Hematopoietic multipotent progenitor cell (in vitro differentiated cells): ENCODE measurements at regions not wholly inside any gene's neighbourhood (a gene's known extent, or its start where the extent isn't known, plus 50 kb on each side); places are given as distances from the start of the nearest gene placed in this dataset.

Source experiments
- DNase-seq, 3 donors: peaks; one replicate each; pipeline ENCODE4 v3.0.0-alpha.2; 2011 to 2015; ENCODE audit warnings: low read depth in 2 of 3, low spot score in 2 of 3

DNA sequence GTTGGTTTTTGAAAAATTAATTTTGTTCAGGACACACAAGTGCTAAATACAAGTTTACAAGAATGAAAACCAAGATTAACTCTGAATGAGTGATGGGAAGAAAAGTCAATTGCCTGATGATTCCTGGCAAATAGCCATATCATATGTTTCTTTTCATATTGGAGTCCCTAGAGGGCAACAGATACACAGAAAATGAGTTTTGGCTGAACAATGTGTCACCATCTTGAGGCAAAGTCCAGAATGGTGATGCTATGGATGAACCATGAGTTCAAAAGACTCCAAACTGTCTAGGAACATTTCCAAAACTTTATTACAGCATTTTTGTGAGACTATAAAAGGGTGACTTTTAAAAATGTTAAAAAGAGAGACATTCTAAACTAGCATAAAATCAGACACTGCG lies 382.9 kb downstream of the TMEM161B start:
- DNase-seq: no peak

DNA sequence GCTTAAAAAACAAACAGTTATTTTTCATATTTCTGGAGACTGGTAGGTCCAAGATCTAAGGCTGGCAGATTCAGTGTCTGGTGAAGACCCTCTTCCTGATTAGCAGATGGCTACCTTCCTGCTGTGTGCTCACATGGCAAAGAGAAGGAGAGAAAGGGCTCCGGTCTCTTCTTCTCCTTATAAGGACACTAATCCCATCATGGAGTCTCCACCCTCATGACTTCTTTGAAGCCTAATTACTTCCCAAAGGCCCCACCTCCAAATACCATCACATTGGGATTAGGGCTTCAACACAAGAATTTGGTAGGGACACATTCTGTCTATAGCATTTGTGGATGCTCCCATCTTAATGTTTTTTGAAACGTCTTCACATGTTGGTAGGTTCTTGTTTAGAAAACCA lies 391.1 kb downstream of the TMEM161B start:
- DNase-seq: no peak

DNA sequence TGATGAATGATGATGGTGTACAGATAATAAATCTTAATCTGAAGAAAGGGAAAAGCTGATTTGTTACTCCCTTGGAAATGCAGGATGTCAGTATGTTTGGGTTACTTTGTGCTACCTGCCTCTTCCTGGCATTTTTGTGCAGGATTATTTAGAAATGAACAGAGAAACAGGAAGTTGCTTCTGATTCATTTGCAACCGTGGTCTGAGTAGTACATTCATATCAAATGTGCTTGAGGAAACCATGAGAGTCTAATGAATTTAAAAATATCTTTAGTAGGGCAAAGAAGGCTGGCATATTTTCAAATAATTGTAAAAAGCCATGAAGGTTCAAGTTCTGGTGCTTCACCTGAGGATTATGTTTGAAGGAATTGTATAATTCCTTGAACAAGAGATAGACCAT lies 391.6 kb downstream of the TMEM161B start:
- DNase-seq: no peak

DNA sequence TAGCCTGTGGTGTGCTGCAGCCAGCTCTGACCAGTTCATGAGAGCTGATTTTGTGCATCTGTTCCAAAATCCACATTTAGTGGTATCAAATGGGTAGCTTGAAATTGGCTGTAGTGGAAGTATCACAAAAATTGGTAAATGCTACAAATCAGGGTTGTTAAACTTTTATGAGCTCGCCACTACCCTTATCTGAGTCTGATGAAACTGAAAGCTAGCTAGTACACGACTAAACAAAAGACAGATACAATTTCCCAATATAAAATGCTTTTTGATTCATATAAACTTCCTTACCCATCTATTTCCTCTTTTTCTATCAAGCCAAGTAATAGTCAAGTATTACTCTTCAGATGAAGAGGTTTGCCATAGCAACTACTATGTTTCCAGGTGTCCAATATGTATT lies 392.0 kb downstream of the TMEM161B start:
- DNase-seq: no peak

DNA sequence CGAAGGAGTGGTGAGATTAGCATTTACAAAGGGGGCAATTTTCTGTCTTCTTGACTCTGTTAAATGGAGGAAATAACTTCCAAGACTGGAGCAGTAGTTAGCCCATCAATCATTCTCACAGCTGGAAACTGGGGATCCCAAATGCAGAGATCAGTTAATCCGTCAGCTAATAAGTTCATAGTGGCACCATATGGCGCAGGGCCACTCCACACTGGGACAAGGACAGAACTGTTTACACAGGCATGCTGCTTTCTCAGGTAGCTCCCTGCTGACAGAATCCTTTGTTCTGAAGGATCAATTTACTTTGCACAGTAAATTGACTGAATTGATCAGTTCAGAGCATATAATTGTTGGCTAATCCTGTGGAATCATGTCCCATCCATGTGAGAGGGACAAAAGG lies 395.7 kb downstream of the TMEM161B start:
- no peak for DNase-seq

DNA sequence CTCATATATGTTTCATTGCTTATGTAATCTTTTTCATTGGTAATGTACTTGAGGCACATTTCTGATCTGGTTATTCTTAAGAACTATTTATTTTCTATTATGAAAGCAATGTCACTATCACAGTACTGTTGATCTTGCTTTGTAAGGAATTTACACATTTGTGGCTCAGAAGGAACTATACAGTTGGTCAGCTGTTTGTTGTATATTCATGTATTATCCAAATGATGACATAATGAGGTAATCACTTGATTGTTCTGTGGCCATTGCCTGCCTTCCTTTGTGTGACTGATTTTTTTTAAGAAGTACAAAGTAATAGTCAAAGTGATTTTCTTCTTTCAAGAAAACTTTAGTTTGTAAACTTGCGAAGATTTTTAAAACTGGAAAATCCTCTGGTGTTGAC lies 399.9 kb downstream of the TMEM161B start:
- no peak for DNase-seq

DNA sequence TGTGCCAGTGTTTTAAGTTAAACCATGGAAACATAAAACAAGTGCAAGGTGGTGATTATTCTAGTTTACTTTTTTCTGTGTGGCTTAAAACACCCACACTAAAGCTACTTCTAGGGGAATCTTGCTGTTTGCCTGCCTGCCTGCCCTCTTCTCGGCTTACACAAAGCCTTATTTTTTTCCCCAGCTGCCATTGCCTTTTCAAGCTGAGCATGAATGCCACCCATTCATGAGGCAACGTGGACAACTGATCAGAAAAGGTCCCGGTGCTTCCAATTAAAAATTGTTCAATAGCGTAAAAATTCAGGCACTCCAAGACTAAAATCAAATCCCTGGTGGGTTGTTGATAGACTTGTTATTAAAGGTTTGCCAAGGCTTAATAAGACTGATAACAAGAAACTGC lies 401.4 kb downstream of the TMEM161B start:
- DNase-seq: no peak

DNA sequence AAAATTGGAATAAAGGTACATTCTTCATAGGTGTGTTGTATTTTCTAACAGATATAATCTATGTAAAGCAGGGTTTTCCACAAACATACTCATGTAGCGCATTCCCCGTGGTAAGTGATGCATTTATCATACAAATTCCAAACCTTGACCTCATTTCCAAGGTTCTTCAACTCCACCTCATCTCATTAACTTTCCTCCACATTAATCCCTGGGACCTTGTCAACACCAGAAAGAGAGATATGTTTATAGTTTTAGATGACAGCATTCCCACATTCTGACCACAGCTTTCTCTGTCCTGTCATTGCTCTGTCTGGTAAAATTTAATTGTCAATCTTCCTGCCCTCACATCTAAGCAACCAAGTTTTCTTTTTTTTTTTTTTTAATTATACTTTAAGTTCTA lies 415.1 kb downstream of the TMEM161B start:
- DNase-seq: no peak

DNA sequence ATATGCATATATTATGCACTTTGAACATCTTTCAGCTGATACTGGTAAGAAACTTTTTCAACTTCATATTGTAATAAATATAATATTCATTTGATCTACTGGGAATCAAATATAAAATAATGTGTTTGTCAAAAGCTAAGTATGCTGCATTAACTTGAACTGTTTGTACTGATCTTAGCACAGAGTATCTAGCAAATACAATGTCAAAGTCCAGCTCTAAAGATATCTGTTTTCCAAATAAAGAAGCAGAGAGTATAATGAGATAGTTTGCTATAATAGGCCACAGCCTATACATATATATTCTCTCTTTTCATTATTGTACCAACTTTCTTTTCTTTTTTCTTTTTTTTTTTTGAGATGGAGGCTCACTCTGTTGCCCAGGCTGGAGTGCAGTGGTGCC lies 417.0 kb downstream of the TMEM161B start:
- no peak for DNase-seq

DNA sequence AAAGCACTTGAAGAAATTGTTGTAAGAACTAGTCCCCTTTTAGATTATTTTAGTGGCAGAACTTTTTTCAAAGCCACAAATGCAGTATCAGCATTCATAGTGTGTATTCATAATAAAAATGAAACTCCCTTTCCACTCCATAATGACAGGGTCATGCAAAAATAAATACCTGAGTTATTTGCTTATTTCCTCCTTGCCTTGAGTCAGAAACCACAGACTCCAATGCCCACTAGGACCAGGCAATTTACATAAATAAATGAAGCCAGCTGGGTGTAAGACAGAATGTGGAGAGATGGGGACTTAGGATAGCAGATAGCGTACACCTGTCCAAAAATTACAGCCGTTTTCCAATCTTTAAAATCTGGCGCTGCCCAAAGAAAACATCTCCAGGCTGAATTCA lies 417.8 kb downstream of the TMEM161B start:
- DNase-seq: no peak

DNA sequence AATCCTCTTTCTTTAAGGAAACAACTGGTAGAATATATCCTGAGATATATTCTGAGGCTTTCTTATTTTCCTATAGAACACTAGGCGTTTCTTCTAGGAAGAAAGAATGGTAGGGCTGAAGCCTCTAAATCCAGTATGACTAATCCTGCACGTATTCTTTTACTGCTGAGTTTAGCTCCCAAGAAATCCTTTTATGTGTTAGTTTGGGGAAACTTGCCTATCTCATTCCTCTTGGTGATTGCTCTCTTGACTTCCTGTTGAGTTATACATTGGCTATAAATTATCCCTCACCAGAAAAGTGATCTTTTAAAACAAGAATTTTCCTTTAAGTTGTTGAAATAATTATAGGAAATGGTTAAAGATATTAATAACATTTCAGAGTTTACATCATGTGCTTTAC lies 422.9 kb downstream of the TMEM161B start:
- no peak for DNase-seq

DNA sequence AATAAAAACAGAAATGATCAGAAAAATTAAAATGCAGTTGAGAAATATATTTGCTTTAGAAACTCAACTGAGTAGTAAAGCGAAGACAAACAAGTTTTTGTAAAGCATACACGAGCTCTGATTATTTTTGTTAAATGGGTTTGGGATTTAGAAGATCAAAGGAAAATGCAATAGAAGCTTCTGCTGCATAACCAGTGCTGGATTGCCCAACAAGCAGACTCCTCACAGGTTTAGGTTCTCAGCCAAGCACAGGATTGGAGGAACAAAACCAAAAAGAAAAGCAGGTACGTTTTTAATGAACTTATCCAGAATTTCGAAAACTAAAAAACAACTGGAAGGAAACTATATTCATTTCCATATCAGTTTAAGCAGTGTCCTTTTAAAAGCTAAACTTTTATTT lies 423.8 kb downstream of the TMEM161B start:
- no peak for DNase-seq

DNA sequence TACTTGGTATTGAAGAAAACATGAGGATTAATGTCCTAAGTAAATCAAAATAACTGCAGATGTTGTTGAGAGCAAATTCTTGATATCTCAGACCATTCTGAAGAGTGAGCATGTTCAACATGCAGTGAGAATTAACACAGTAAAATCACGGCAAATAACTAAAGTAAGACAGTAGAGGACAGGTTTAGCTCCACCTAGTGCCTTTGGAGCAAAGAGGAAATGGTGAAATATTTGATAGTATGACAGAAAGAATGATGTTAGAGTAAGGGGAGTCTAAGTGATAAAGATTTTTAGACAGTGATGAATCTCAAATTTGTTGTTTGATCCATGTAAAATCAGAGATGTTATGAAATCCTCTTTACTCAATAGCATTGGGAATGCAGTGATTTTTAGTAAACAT lies 424.2 kb downstream of the TMEM161B start:
- no peak for DNase-seq

DNA sequence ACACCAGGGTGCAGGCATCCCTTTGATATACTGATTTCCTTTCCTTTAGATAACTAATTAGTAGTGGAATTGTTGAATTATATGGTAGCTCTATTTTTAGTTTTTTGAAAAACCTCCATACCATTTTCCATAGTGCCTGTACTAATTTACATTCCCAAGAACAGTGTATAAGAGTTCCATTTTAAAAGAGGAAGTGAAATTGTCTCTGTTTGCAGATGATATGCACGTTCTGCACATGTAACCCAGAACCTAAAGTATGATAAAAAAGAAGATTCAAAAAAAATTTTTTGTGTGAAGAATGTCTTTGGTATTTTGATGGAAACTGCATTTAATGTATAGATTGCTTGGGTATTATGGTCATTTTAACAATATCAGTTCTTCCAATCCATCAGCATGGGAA lies 424.0 kb upstream of the CCNH start:
- DNase-seq: no peak

DNA sequence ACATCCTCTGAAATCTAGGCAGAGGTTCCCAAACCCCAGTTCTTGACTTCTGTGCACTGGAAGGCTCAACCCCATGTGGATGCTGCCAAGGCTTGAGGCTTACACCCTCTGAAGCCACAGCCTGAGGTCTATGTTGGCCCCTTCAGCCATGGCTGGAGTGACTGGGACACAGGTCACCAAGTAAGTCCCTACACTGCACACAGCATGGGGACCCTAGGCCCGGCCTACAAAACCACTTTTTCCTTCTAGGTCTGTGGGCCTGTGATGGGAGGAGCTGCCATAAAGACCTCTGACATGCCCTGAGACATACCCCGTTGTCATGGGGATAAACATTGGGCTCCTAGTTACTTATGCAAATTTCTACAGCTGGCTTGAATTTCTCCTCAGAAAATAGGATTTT lies 418.8 kb upstream of the CCNH start:
- no peak for DNase-seq

DNA sequence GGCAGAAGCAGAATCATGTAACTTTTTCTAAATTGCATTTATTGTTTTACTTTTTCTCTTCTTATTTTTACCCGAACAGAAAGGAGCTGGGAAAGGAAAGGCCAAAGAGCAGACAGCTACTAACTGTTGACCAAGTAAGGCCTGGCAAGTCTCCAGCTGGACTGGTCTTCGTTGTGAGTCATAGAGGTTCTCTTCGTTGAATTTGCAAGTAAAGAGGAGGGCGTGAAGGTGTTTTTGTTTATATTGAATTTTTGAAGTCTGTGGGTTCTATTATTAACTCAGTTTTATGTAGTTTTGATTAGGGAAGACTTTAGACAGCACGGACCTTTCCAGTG lies 416.5 kb upstream of the CCNH start:
- no peak for DNase-seq

DNA sequence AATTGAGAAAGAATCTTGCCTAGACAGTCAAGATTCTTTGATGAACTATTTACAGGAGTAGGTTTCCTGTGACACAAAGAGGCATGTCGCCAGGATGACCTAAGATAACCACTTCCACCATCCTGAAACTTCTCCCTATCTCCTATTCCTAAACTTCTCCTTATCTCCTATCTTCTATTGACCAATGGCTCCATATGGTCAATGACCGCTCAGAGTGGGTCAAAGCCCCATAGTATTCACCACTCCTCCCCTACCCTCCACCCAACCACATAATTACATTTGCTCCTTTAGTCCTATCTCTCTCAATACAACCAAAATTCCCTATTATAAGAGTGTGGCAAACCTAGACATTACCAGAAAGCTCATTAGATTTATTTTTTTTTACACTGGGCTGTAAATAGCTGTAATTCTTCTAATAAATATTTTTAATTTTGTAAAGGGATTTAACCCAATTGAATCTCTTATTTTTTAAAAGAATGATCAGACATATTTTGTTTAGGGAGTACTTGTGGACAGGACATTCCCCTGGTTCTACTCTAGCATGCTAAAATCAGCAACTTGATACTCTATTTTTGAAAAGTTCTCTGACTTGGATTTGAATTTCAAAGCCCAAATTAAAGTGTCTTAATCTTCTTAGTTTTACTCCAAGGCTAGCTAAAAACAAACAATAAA lies 416.0 kb upstream of the CCNH start:
- DNase-seq: no peak

DNA sequence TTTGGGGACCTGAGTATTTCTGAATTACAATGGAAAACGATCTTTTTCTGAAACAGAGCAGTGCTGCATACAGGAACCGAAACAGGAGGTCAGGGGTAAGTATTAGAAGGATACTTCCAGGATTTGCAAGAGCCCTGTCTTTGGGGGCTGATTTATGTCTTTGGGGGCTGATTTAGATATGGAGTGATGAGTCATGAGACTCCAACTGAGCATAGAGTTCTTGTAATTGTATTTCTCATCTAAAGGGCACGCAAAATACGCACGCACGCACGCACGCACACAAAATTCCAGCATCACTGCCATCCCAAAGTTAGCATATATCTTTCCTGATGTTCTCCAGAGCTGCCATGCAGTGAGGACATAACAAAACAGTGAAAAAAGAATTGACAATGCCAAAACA lies 414.8 kb upstream of the CCNH start:
- no peak for DNase-seq

DNA sequence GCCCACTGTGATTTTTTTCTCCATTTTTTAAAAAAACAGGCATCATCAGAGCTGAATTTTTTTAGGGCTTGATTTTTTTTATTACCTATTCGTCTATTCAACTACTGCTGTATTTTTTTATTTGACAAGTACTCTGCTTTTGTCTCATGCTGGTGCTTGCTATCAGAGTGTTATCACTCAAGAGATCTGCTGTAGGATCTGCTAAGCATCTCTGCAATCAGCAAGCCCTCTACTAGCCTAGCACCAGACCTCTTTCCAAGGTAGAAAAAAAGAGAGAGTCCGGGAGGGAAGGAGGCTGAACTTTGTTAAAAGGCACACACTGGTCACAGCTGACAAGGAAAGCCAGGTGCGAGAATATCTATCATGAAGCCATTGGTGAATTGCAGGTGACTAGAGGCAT lies 413.8 kb upstream of the CCNH start:
- no peak for DNase-seq

DNA sequence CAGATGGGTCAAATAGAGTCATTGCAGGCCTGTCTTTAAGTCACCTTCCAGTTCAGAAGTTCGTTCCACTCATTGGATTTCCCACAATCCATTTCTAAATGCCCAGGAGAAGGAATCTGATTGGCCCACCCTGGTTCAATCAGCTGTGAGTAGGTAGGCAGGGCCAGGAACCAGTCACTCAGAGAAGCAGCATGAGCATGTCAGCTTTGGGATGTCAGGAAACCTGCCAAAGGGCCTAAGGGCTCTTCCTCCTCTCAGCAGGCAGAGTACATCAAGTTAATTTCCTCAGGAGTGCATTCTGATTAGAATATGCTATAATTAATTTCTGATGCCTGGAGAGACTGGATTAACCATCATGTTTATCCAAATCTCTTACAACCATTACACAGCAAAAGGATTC lies 412.9 kb upstream of the CCNH start:
- DNase-seq: no peak

DNA sequence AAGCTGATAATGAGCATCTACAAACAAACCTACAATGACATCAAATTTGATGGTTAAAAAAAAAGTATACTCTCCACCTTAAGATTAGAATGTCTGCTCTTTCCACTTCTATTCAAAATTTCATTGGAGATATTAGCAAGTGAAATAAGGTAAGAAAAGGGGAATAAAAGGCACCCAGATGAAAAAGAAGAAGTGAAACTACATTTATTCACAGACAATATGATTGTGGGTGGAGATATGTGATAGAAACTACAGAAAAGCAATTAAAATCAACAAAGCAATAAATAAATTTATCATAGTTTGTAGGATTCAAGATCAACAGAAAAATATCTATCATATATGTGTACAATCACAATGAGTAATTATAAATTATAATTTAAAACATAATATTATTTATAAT lies 395.1 kb upstream of the CCNH start:
- no peak for DNase-seq

DNA sequence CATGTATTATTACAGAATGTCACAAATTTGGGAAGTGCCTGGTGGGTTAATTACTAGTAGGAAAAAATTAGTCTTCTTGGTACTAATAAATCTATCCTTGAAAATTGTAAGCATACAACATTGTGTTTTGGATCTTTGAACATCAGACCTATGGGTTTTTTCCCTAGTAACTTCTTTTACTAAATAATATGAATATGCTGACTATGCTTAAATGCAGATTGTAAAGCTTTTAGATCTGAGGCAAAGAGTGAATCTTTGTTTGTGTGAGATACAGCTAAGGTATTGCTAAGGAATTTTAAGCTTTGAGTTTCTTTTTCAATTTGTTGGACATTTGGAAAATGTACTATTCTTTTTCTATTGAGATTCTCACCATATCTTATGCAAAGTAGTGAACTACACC lies 390.6 kb upstream of the CCNH start:
- DNase-seq: no peak

DNA sequence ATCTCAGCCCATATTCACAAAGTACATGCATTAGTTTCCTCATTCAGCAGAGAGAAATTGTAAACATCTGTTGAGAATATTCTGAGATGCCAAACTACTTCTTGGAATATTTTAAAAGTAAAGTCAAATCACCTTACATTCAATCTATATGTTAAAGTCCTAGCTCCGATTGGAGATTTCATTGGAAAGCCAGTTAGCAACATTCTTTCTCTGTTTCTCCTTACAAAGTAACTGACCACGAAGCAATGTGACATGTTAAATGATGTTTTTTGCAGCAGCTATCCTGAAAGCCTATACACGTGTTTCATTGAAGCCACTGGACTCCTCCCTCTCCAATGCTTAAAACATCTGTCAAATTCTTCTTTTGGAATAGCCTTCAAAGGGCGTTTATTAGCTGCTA lies 379.1 kb upstream of the CCNH start:
- no peak for DNase-seq

DNA sequence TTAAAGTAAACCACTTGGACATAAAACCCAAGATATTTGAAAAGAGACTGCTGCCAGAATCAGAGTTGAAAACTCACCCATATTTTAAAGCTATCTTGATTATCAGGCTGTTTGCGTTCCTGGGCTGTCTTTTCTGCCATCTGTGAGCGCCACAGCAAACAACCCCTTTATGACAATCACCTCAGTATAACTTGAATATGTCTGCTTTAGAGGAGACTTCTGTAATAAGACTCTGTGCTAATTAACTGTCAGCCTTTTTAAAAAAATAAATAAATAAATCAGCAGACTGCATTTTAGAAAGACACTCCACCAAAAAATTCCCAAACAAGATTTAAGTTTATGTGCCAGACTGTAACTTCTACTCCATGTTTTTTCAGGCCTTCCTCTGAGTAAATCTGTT lies 375.7 kb upstream of the CCNH start:
- no peak for DNase-seq
